ENCODE measurements at regions not wholly inside any gene's neighbourhood (a gene's known extent, or its start where the extent isn't known, plus 50 kb on each side); places are given as distances from the start of the nearest gene placed in this dataset.

DNA sequence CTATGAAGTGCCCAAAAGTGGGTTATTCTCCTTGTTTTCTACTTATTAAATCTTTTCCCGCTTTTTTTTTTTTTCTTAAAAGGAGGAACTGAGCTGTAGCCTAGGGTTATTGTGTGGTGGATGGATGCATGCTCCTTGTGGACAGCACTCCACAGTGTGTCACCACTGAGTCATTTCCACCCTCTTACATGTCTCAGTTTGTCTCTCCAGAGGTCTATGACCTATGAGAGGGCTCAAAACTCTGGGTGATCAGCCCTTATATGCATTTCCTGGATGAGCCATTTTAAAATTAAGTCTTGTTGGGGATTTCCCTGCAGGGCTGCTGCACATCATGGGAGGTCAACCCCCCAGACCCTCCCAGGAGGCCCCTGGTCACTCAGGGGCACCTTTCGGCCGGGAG lies 102.2 kb upstream of the MOCS2 start:
- TF ChIP-seq POLR2AphosphoS5 (IDR thresholded peaks at IDR 0.05) (no peak), EP300 (IDR thresholded peaks at IDR 0.05) (no peak), POLR2A (IDR thresholded peaks at IDR 0.05) (no peak)
- TF ChIP-seq, protein P1, sequence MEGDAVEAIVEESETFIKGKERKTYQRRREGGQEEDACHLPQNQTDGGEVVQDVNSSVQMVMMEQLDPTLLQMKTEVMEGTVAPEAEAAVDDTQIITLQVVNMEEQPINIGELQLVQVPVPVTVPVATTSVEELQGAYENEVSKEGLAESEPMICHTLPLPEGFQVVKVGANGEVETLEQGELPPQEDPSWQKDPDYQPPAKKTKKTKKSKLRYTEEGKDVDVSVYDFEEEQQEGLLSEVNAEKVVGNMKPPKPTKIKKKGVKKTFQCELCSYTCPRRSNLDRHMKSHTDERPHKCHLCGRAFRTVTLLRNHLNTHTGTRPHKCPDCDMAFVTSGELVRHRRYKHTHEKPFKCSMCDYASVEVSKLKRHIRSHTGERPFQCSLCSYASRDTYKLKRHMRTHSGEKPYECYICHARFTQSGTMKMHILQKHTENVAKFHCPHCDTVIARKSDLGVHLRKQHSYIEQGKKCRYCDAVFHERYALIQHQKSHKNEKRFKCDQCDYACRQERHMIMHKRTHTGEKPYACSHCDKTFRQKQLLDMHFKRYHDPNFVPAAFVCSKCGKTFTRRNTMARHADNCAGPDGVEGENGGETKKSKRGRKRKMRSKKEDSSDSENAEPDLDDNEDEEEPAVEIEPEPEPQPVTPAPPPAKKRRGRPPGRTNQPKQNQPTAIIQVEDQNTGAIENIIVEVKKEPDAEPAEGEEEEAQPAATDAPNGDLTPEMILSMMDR (IDR thresholded peaks at IDR 0.05): no peak
